Head of caudate nucleus (tissue), 42 donors: ENCODE measurements at regions not wholly inside any gene's neighbourhood (a gene's known extent, or its start where the extent isn't known, plus 50 kb on each side); places are given as distances from the start of the nearest gene placed in this dataset.
A peak's percentile ranks its signal among the peaks of the same experiment; 100 is the strongest.

ENCODE experiments used
- DNase-seq, 42 donors: peaks; one replicate each; pipeline versions ENCODE4 v3.0.0 to v3.0.0-alpha.2; 2020 to 2021; ENCODE audit warnings: mixed read lengths in 7 of 42
- intact Hi-C: fragments of 100-400 bp; cut with DNase I; formaldehyde crosslinking; loops from one replicate; pipeline ENCODE4 v1.15.0; 2022

DNA sequence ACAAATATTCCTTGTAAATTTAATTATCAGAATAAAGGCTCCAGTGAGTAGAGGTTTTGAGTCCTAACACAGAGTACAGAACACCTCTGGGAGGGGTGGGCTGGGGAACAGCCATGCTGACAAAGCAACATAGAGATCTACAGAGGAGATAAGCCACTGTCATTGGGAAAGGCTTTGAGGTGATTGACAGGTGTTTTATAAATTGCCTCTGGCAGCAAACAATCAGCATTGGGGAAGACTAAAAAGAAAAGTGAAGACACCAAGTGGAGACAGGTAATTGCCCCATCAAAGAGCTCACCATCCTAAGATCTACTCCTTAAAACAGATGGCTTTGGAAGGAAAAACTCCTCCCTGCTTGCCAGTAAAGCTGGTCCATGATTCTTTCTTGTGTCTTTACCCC lies 189.7 kb upstream of the TLE4 start:
- DNase-seq: no peak

DNA sequence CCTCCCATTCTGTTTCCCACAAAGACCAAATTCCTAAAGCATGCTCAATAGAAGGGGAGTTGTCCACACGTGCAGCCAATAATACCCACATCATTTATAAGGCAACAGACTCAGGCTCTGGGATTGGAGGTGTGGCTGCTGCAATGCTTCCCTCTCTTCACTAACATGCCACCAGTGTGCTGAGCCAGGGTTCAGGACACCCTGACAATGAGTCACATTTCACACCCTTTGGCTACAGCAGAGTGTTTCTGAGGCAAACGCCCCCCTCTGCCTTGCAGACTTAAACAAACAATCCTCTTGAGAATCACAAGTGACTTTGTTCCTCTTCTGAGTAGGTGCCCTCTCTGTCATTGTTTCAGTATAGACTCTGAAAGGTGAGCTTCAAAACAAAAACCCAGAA lies 189.3 kb upstream of the TLE4 start:
- no peak for DNase-seq

More for the DNA sequence above, 189.7 kb upstream of the TLE4 start:
- intact Hi-C loops: no loop called here

DNA sequence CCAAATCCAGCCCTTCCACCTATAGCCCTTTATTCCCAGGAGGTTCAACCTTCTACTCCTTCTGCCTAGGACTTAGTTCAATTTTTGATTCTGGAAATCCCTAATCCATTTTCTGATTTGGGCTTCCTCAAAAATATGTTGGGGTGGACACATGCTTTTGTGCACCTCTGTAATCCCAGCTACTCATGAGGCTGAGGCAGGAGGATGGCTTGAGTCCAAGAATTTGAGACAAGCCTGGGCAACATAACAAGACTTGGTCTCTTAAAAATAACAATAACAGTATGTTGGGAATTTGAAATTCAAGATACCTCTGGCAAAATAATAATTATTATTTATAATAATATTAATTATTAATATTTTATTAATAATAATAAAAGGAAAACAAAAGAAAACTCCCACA lies 188.7 kb upstream of the TLE4 start:
- intact Hi-C loops: no loop called here
- DNase-seq: no peak

More for the DNA sequence above, 189.3 kb upstream of the TLE4 start:
- intact Hi-C loops: no loop called here

DNA sequence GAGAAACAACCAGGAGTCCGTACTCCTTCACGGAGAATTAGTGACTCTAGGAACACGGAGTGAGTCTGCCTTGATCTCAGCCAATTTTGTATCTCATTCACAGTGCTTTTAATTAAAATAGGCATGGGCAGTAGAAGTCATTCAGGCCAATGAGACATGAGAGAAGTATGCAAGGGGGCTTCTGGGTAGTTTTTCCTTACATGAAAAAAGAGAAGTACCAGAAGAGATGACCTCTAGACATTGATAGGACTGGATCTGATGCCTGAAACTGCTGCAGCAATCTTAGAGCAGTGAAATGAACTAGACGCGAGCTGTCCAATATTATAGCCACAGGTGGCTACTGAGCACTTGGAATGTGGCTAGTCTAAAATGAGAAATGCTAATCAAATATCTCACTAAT lies 187.7 kb upstream of the TLE4 start:
- no peak for DNase-seq
- intact Hi-C loops: no loop called here

DNA sequence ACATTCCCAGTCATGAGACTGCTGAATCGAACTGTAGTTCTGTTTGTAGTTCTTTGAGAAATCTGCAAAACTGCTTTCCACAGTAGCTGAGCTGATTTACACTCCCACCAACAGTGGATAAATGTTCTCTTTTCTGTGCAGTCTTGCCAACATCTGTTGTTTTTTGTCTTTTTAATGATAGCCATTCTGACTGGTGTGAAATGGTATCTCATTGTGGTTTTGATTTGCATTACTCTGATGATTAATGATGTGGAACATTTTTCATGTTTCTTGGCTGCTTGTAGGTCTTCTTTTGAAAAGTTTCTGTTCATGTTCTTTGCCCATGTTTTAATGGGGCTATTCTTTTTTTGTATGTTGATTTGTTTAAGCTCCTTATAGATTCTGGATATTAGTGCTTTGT lies 187.3 kb upstream of the TLE4 start:
- intact Hi-C loops: no loop called here
- DNase-seq: no peak

DNA sequence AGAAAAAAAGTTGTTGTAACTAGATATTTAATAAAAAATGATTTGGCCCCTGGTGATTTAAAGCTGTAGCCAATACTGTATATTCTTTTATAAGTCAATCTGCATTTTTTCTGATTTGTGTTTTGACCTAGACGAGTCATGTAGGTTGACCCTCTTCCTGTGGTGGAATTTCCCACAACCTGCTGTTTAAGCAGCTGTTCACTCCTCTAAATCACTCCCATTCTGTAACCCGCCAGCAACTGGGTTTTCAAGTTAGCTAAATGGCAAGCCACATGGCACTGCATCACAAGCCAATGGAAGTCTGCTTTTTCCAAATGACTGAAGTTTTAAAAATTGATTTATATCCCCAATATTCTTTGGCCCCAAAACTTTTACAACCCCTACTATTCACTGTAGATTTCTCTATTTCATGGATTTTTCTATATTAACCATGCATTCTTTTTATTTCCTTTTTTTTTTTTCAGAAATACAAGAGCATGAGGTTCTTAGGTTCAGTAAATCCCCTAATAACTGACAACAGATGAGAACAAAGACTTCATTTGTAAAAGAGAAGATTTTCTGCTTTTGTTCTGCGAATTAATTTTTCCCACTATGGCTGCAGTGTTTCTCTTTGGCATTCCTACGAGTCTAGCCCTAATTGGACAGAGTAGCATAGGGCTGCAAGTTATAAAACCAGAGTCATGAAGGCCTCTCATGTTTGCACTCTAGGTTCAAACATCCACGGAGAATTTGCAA lies 184.5 kb upstream of the TLE4 start:
- no peak for DNase-seq
- intact Hi-C loops: no loop called here

DNA sequence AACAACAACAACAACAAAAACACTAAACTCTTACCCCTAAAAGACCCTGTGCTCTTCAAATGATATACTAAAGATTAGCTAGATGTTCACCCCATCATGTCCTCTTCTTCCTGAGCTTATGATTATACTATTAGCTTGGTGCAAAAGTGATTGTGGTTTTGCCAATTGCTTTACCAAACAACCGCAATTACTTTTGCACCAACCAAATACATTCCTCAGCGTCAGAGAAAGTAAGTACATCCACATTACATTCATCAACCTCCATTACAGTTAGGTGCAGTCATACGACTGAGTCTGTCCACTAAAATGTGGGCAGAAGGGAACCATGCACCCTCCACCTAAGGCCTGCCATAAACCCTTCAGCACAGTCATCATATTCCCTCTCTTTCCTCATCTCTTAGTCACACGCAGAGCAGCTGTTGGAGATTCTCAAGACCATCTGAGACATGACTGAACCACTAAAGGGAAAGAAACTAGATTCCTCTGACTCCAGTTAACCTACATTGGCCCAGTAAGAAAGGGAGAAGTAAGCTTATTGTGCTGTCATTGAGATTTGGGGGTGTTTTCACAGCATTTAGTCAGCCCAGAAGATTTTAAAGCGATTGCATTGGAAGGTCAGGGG lies 181.6 kb upstream of the TLE4 start:
- intact Hi-C loops: no loop called here
- DNase-seq: no peak

DNA sequence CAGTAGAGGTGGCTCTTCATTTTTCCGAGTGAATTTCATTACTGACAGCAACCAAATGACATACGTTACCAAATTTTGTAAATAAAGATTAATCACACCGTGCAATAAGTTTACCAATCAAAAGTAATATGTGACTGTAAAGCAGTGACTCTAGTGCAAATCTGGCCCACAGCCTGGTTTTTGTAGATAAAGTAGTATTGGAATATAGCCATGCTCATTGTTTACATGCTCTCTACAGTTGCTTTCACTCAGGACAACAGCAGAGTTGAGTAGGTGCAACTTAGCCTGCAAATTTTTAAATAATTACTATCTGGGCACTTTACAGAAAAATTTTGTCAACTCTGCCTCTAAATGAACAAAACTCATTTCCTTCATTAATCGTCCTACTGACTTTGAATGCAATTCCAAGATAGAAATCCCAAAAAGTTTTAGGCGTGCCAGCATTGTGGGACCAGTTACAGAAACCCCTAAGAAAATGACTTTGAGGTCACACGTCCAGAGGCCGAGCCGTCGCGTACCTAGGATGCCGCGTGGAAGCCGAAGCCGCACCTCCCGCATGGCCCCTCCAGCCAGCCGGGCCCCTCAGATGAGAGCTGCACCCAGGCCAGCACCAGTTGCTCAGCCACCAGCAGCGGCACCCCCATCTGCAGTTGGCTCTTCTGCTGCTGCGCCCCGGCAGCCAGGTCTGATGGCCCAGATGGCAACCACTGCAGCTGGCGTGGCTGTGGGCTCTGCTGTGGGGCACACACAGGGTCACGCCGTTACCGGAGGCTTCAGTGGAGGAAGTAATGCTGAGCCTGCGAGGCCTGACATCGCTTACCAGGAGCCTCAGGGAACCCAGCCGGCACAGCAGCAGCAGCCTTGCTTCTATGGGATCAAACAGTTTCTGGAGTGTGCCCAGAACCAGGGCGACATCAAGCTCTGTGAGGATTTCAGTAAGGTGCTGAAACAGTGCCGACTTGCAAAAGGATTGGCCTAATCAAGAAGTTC lies 180.7 kb upstream of the TLE4 start:
- intact Hi-C loops: no loop called here
- DNase-seq: no peak

DNA sequence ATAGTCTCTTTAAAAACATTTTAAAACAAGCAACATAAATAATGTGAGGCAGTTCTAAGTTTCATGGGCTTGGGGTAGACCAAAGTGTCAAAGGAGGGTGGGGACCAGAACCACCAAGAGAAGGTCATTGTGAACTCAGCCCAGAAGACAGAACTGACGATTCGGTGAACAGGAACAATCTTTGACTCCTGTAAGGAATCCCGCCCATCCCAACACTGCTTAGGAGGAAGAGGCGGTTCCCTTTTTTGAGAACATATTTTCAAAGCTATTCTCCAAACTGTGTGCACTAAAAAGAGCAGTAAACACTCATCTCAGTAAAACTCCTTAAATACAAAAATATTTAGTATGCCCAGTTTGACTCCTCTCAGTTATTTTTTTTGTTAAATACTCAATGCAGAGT lies 176.5 kb upstream of the TLE4 start:
- intact Hi-C loops: no loop called here
- no peak for DNase-seq

DNA sequence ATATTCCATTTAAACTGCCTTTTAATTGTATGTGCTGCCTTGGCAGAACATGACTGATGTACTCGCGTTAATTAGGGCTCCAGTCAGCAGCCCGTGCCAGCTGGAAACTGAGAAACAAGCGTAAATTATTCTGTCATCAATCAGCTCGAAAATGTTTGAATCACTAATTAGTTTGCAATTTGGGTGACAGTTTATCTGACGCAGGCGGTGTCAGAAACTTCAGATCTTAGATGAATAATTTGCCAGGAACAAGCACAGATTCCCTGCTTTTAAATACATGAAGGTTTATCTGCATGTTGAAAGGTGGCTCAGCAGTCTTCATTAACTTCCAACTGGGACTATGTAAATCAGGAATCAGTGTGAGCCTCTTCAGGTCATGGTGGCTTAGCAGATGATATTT lies 176.0 kb upstream of the TLE4 start:
- intact Hi-C loops: no loop called here
- peak in 9 of 42 donors; percentile 4 to 37 (median 12) for DNase-seq

DNA sequence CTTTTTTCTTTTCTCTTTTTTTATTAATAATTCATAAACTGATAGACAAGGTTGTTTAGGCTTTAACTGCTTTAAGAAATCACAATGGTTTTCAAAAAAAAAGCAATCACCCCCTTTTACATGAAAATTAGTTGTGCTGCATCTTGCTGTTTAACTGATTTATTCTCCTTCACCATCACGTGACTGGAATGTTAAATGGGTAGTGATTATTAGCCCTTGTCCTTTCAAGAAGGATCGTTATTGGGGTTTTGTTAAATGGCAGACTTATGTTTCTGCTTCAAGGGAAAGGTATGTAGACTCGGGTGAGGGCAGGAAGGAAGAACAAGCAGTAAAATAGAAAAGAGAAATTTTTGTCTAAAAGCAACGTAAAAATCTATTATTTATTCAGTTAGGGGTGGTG lies 175.6 kb upstream of the TLE4 start:
- DNase-seq: no peak
- intact Hi-C loops: no loop called here

DNA sequence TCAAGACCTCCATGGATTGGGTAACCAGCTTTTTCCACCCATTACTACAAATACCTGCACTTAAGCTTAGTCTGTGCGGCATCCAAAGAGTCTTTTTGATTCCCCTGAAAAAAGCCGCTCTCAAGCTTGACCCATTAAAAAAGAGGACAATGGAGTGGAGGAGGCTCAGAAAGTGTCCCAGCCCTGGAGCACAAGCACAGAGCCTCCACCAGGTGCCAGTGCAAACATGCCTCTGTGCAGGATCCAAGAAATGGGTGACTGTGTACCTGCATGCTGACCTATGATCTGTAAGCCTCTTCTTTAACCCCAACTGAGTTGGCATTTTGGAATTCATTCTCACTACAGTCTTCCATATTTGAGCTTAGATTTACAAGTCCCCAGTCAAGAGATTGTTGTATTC lies 168.3 kb upstream of the TLE4 start:
- intact Hi-C loops: no loop called here
- no peak for DNase-seq

DNA sequence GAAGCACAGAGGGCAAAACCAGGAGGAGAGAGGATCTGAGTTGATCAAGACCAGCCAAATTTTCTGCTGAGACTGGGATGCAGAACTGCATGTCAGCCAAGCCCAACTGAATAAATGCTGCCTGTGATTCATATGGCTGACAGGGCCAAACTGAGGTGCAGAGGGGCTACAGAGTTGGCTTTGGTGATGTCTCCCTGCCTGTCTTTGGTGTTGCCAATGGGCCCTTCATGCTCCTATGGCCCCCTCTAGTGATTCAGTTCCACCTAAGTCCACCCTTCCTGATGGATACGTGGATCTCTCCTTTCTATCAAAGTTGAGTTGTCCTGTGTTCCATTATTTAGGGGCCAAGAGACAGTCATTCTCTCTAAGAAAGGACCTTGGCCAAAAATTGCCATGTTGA lies 163.6 kb upstream of the TLE4 start:
- DNase-seq: no peak
- intact Hi-C loops: no loop called here

DNA sequence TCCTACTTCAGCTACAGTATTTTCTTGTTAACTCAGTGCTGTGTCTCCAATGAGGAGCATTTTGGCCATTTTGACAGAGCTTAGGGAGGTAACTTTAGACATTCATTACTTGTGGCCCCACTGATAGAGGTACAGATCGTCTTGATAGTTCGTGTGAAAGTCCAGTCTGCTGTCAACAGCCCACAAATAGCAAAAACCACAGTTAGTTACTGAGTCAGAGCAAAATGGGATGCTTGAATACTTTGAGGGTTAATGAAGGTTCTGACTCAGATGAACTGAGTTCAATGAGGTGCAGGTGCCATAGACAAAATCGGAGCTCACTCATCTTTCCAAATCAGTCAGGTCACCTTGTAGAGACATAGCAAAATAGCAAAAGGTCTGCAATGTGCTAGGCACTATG lies 163.1 kb upstream of the TLE4 start:
- intact Hi-C loops: no loop called here

DNA sequence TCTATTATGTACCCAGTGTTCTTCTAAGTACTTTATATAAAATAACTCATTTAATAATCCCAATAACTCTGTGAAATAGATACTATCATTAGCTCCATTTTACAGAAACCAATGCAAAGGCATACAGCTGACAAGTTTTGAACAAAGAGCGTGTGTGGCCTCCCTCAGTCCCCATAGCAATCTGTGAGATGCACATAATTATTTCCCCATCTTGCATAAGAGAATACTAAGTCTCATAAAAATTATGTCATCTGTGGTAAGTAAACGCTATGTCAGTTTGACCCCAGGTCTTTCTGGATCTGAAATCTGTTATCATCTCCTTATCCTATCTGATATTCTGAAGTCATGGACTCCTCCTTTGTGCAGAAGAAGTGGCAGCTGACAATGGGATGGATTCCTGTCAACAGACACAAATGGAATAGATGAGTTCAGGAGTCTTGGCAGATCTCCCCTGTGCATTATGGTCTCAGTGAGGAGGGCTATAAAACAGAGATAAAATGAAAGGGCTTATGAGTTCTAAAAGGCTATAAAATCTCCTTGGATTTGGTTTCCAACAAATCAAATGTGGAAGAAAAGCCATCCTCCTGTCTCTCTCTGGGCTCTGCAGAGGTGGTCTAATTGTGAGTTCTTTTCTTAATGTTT lies 162.5 kb upstream of the TLE4 start:
- DNase-seq: no peak
- intact Hi-C loops: no loop called here

More for the DNA sequence above, 163.1 kb upstream of the TLE4 start:
- DNase-seq: no peak

DNA sequence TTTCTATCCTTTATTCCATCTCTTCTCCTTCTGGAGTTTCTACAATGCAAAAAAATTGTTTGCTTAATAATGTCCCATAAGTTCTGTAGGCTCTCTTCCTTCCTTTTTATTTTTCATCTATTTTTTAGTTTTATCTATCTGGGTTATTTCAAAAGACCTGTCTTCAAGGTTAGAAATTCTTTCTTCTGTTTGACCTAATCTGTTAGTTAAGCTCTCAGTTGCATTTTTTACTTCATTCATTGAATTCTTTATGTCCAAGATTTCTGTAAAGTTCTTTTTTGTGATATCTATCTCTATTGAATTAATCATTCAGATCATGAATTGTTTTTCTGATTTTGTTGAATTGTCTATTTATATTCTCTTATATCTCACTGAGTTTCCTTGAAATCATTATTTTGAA lies 145.9 kb upstream of the TLE4 start:
- no peak for DNase-seq
- intact Hi-C loops: no loop called here

DNA sequence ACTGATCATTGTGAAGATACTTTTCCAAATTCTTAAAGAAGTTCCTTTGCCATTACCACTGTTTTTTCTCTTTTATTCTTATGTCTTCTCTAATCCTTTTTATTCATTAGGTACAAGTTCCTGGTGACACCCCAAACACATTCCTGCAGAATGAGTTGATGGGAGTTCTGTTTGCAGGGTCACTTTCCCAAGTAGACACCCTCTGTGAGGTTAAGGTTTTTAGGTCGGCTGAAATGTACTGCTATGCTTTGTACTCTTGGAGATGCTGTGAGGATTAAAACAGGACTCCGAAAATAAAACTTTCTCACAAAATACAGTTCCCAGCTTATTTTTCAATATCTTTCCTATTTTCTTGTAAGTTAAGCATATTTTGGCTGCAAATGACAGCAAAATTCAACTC lies 143.3 kb upstream of the TLE4 start:
- intact Hi-C loops: no loop called here
- DNase-seq: no peak

DNA sequence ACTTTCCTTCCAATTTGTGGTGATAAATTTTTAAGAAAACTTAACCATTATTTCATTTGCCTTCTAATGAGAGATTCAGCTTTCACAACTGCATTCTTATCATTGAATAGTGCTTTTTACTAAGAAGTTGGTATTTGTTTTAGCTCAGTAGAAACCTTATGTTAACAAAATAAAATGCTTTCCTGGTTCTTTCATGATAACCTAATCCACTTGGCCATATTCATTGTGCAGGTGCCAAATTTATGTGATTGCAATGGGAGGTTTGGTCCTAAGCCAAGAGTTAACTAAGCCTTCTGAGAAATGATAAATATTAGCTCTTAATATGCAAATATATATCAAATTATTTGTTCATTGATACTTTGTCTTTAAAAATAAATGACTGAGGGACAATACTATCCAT lies 141.1 kb upstream of the TLE4 start:
- DNase-seq: no peak
- intact Hi-C loops: no loop called here

DNA sequence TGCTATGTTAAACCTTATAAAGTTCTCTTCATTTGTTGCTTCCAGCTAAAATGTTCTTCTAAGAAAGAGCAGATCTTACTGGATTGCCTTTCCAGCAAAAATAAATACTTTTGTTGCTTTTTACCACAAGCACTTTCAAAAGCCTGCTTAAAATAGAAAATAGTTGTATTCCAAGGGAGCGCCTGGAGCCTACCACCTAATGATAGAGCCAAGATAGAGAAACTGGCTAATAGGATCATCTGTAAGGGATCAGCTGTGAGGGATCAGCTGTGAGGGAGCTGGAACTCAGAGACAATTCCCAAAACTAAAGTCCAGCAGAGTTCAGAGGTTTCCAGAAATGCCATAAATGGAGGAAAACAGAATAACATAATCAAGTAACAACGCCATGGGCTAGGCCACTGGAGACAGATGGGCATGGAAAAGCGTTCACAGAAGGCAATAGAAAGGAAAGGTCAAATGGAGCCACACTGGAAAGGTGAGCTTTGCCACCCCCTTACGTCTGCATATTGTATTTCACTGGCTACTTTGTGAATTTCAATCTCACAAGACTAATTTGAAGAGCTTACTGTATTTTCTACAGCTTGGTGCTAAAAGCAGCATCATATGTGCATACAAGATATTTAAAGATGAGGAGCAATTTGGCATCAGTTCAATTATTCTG lies 140.6 kb upstream of the TLE4 start:
- no peak for DNase-seq
- intact Hi-C loops: no loop called here
